Right lung (tissue), 2 donors: ENCODE measurements at regions not wholly inside any gene's neighbourhood (a gene's known extent, or its start where the extent isn't known, plus 50 kb on each side); places are given as distances from the start of the nearest gene placed in this dataset.
"Not testable (repeated sequence)": the region's sequence is repeated elsewhere in the genome, so short reads cannot be mapped to it uniquely, and the experiment has no call there.

Experiments
- DNase-seq, 2 donors: peaks; one replicate each; pipeline ENCODE4 v3.0.0-alpha.2; 2013

DNA sequence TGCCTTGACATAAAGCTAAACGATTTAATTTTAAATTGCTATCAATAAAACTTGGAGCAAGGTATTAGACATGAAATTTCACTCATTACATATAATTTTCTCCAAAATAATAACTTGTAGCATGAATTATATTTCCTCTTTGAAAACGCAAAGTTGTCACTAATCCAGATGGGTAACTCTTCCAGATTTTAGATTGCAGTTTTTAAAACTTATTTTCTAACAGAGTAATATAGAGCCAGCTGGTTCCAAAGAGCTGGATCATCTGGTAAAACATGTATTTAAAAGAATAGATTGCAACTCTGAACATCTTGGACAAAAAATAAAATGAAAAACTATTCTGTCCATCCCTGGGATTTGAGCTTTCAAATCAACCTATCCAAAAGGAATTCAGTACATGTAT, 238.2 kb upstream of the INTU start:
- no peak for DNase-seq

DNA sequence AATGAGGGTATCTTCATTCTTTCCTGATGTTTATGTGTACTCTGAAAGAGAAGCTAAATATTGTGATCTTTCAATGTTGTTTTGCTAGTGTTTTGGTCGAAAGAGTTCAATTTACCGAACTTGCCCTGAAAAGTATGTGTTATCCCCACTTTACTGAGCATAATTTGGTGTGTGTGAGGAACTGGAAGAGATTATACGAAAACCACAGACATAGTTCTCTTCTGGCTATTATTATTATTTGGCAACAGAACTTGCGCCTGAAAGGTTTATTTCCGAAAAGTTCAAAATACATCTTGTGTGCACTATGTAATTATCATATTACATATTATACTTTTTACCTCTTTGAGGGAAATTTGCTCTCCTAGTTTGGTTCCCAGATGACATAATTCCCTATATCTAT, 232.5 kb upstream of the INTU start:
- DNase-seq = peak in 1 of 2 donors; percentile 16

DNA sequence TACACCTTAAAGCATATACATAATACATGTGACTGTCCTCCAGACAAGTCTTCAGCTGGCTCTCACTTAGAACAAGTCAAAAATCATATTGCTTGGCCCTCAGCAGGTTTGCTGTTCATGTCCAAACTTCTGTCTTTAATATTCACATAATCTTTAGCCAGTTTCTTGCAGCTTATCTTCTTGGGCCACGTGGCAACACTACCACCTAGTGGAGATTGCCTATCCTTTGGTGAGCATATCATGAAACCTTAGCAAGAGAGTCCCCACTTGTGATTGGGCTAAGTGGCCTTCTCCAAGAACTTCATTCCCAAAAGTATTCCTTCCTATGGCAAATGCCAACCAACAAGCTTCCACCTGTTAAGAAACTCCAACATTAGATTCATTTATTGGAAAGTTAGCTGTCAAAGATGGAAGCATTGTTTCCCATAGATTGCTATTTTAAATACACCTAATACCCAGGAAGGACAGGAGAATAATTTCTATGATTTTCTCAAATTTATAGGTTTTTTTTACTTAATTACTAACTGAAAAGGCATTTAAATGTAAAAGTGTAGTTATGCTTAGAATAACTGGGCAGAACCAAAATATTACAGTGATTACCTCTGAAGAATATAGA, 231.9 kb upstream of the INTU start:
- DNase-seq = peak in 1 of 2 donors; percentile 60

DNA sequence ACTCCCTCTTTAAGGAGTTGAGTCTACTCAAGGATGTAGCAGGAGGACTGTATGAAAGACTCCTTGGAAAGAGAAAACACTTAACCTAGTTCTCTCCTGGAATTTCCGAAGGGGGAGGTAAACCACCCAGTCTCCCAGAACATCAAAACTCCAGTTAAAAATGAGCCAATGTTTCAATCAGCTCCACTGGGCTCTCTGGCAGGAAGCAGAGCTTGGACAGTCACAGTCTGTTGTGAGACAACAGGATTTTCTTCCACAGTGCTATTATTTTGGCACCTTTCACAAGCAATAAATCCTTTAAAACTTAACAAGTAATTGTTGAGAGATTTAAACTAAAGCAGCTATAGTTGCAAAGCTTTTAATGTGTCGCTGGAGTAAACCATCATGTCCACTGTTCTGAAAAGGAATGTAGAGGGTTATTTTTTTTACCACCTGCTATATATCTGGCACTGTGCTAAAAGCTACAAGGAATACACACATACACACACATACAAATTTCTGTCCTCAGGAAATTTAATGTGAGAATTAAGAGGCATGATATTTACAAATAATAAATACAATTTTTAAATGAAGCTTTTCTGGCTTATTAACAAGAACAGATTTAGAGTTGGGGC, 229.2 kb upstream of the INTU start:
- peak in 1 of 2 donors; percentile 13 for DNase-seq

DNA sequence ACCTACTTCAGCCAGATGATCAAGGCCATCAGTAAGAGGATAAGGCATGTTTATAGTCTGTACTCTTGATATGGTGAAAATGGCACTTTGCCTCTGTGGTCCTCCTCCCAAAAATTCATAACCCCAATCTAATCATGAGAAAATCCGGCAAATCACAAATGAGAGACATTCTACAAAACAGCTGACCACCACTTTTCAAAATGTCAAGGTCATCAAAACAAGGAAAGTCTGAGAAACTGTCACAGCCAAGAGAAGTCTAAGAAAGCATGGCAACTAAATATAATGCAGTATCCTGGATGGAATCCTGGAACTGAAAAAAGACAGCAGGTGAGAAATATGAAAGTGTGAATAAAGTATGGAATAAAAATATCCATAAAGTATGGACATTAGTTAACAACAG, 226.6 kb upstream of the INTU start:
- DNase-seq = no peak

DNA sequence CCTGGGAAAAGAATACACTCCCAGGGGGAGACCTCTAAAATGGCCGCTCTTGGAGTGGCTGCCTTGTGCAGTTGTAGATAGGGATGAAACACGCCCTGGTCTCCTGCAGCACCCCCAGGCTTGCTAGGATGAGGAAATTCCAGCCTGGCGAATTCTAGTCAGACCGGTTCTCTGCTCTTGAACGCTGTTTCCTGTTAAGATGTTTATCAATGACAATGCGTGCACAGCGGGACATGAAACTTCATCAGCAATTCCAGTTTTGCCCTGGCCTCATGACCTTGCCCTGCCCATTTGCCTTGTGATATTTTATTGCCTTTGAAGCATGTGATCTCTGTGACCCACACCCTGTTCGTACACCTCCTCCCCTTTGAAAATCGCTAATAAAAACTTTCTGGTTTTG, 225.2 kb upstream of the INTU start:
- not testable (repeated sequence) for DNase-seq

DNA sequence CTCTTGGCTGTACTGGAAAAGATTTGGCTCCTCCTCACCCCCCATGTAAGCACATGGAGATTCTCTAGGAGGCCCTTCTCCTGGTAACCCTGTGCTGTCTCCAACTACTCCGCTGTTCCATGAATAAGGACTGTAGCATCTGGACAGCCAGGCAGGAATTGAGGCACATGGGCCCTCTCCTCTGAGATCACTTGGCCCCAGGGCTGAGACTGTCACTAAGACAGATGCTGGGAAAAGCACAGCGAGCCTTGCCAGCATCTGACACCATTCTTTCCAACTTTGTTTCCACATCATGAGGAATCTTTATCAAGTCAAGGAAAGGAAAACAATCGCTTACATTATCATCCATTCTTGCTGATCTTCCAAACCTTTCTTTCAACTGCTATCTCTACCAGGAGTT, 222.6 kb upstream of the INTU start:
- DNase-seq = peak in 1 of 2 donors; percentile 70

DNA sequence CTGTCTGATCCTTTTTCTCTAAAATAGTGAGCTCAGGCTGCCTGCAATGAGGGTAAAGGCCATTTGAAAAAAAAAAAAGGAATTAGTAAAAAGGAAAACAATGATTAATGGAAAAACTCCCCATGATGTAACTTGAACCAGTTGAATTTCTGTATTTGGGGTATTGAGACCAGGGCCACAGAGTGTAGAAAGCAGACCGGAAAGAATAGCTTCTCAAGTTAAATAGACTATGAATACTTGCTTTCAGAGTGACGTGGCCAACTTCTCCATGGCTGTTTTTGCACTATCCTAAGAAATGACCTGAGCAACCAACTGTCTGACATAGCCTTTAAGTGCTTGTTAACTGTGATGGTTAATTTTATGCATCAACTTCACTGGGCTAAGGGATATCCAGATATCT, 222.1 kb upstream of the INTU start:
- DNase-seq = no peak

DNA sequence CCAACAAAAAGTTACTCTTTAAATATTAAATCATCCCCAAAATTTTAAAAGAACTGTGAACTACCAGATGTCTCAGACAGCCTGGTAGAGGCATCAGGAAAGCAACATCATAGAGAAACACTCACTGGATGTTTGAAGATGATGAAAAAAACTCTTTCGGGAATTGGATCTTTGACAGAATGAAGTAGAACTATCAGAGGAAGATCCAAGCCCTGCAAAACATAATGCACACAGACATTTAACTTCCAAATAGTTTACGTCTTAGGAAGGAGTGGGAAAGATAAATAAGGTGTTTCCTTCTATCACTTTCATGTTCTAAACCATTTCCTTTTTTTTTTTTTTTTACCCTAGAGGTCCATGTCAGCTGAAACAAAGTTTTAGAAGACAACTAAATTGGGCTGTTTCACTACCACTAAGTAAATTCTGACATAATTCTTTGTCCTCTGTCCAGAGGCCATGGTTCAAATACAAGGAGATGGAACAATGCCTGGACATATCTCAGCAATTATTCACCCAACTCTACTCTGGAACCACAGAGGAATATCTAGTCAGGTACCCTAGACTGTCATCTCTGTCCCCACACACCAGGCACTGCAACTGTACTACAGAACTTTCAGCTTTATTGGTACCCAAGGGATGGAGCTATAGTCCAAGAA, 217.7 kb upstream of the INTU start:
- no peak for DNase-seq

DNA sequence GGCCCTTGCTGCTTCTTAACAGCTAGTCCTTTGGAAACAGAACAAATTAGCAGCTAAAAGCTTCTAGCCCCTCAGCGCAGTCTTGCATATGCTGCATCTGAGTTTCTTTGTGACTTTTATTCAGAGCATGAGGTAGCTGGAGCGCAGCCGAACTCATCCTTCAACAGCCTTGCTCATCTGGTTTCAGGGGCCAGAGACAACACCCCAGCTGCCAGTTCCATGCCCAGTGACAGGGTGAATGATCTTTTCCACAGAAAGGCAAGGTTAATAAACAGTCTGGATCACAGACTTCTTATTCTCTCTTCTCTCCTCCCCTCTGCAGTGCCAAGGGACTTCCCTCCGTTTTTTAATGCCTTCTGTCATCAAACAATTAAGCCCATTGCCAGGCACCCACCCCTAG, 216.6 kb upstream of the INTU start:
- no peak for DNase-seq

DNA sequence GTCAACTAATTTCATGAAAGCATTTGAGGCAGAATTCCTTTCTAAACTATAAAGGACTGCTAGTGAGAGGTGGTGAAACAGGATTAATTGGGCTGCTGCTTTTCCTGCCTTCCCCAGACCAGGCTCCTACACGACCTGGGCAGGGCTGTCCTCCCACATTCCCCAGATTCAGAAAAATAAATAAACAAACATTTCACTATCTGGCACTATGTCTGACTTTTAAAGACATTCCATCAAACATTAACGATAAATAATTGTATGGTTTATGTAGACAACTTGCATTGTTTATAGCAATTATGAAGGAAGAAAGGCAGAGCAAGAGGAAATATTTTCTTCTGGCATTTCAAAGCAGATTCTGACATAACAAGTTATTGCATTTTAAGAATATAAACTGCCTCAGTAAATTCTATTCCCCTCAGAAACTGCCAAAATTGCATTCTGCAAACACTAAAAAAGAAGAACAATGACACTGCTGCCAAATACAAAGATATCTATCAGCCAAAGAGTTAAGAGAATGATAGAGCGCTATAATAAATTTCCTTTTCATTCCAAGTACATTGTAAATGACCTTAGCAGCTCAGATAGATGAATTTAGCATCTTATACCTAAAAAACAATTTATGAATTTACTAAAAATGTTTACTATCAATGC, 214.7 kb upstream of the INTU start:
- DNase-seq = no peak

DNA sequence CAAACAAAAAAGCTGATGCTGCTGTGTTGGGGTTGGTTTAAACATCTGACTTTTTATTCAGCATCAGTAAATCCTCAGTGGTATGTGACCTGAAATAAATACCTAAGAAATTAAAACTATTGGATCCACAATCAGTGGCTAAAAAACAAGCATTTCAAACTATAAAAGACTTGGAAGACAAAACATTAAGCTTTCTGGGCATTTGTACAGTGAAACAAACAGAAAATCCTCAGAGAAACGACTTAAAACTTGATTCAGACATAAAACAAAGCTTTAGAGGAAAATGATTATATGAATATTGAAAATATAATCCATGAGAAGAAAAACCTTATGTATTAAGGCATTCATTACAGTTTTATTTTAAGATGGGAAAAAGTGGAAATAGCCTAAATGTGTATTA, 213.3 kb upstream of the INTU start:
- no peak for DNase-seq

DNA sequence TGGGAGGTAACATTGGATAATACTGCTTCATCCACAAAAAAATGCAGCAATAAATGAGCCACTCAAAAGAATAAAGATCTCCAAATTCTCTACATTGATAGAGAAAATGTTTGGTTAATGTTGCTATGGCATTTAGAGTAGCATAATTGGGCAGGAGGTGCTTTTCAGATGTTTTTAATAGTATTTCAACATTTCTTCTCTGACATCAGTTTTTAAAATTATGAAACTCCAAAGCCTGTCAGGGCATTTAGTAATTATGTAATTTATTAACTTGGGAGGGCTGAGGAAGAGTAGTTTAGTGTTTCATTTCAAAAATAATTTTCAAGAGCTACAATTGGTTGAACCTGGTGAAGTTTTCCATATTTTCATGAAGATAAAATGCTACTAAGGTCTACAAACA, 211.3 kb upstream of the INTU start:
- no peak for DNase-seq

DNA sequence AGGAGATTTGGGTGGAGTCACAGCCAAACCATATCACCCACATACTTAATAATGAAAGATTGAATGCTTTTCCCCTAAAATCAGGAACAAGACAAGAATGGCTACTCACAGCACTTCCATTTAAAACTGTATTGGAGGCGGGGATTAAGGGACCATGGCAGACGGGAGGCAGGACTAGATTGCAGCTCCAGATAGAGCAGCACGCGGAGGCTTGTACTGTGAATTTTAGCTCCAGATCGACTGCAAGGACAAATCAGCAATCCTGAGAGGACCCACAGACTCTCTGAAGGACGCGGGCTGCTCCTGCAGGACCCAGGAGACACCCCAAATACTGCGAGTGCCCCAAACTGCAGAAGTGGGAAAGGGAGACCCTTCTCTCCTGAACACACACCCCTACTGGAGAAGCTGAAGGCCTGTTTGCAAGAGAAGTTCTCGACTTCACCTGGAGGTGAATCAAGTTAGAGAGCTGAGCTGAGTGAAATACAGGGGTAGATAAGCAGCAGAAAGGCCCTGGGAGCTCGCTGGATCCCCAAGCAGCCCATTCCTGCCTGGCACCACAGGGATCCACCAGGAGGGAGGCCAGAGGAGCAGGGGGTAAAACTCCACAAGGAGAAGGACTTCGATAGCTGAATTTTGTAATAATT, 207.4 kb upstream of the INTU start:
- no peak for DNase-seq

DNA sequence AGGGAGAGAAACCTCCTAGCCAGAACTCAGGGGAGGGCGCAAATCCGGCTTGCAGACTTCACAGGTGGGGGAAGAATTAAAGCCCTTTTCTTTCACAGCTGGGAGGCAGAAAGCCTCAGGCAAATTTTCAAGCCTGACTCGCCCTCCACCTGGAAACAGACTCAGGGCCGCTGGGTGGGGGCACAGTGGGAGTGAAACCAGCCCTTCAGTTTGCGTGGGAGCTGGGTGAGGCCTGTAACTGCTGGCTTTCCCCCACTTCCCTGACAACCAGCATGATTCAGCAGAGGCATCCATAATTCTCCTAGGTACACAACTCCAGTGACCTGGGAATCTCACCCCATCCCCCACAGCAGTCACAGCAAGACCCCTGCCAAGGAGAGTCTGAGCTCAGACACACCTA, 206.9 kb upstream of the INTU start:
- DNase-seq = no peak

DNA sequence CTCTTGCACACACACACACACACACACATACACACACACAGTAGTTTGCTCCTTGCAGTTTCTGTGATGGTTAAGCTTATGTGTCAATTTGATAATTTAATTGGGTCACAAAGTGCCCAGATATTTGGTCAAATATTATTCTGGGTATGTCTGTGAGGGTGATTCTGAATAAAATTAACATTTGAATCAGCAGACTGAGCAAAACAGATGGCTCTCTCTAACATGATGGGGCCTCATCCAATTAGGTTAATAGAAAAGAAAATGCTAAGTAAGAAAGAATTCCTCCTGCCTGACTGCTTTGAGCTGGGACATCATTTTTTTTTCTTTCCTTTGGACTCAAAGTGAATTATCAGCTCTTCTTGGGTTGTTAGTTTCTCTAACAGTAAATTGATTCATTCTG, 191.2 kb upstream of the INTU start:
- no peak for DNase-seq

DNA sequence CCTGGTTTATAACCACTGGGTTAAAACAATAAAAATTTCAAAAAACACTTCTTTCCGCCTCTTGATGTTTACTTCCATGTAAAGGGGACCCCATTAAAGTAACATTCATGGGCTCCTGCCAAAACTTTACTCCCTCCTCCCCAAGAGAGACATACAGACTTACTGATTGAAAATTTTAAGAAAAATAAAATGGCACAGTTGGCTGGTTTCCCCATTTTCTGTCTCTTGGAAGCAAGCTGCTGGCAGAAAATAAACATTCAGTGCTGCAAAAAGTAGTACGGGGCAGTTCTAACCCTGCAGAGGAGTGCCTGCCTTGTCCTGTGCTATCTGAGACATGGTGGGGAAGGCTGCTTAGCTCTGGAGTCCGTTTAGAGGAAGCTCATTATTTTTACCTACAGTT, 187.3 kb upstream of the INTU start:
- DNase-seq = peak; percentile 33 to 36

DNA sequence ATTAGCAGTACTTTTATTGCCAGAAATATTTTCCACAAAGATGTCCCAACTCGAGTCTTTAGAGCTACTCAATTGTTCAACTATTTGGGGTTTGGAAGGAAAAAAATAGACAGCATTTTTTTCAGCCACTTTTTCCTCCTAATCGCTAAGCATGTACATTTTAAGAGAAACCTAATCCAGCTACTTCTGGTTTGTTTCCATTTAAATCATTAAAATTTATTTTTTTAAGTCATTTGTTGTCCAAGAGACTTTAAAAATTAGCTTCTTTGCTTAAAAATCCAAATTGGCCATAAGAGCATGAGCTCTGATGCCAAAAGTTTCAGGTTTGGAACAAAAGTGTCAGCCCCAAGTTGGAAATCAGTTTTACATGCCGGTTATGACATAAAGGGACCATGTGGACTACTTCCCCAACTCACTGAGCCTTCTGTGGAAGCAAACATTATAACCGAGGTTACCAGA, 186.3 kb upstream of the INTU start:
- DNase-seq = peak in 1 of 2 donors; percentile 2

DNA sequence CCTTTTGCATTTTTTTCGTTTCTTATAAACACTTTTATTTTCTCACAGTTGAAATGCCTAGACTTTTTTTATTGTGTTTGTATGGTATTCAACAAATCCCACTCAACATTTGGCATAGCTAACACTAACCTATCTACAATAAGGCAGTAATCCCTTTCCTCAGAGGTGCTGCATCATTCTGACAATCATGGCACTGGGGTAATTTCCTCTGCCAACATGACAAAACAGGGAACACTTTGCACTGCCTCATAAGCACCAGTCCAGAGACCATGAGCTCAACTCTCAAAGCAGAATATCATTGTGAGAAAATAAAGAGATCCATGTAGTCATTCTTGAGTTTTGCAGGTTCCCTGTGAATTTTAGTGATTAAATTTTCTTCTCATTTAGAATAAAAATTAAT, 183.8 kb upstream of the INTU start:
- no peak for DNase-seq

DNA sequence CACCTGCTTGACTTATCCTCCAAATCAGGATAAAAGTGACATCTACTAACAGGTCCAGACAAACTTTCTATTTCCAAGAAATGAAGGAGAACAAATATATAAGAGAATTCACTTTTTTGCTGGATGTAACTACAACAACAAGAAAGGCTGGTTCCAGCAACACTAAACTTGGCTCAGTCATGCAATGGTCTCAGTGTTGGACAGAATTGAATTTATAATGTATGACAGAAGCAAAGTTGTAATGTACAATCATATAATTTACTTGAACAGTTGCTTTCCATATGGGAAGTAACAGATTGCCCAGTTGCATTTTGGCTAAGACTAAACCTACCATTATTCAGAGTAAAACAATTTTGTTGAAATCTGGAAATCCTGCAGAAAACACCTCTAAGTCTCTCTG, 183.3 kb upstream of the INTU start:
- peak in 1 of 2 donors; percentile 2 for DNase-seq

DNA sequence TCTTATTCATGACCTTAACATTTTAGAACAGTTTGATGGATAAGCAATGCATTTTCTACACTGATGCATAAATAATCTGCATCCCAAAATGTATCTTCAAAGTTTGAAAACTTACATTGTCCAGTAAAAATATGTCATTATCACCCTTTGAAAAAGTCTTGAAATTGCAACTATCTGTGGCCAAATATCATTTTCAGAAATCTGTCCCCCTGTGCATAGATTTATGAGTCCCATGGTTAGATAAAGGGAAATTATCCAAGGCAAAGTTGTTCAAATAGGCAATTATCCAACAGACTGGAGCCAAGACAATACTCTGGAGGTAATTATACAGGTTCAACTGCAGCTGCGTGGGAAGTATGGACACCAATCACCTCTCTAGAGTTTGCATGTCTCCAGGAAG, 182.5 kb upstream of the INTU start:
- no peak for DNase-seq

DNA sequence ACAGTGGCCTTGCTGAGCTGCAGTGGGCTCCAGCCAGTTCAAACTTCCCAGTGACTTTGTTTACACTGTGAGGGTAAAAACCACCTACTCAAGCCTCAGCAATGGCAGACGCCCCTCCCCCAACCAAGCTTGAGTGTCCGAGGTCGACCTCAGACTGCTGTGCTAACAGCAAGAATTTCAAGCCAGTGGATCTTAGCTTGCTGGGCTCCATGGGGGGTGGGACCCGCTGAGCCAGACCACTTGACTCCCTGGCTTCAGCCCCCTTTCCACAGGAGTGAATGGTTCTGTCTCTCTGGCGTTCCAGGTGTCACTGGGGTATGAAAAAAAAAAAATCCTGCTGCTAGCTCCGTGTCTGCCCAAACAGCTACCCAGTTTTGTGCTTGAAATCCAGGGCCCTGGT, 168.9 kb upstream of the INTU start:
- DNase-seq = no peak

DNA sequence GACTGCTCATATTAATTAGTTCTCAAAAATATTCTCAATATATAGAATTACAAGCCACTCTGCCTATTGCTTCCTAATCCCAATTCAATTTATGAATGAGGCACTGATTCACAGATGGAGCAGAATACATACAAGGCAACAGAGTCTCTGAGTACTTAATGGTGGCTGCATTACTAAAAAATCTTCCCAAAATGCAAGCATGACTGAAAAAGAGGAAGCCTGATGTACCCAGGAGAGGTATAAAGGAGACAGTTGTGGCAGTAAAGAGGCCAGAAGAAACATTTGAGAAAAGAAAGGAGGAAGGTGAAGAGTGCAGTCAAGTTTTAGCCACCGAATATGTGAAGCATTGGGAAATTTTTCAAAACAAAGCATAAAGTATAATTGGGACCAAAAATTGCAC, 163.2 kb upstream of the INTU start:
- no peak for DNase-seq
